ENCODE measurements at regions not wholly inside any gene's neighbourhood (a gene's known extent, or its start where the extent isn't known, plus 50 kb on each side); places are given as distances from the start of the nearest gene placed in this dataset.
A peak's percentile ranks its signal among the peaks of the same experiment; 100 is the strongest.

- Histone ChIP-seq H3K27ac (ENCODE audit: low read depth, low read length) (no peak overlapping the region), H3K4me3 (ENCODE audit: low read depth, low read length) (no peak overlapping the region), H3K27me3 (ENCODE audit: insufficient read depth, low read length) (no peaks in the 10 kb centered on the region), H3K79me2 (ENCODE audit: control insufficient read depth, insufficient read depth, low read length, unreplicated experiment) (no peaks in the 10 kb centered on the region), H3K36me3 (ENCODE audit: insufficient read depth, low read length) (no peaks in the 10 kb centered on the region), H3K4me1 (ENCODE audit: control insufficient read depth, insufficient read depth, low read length, unreplicated experiment) (no peaks in the 10 kb centered on the region), H2AFZ (ENCODE audit: low read length, unreplicated experiment) (no peak overlapping the region)
Observed at GRCh38 chr5:106698169-106698568, 972.6 kb downstream of the EFNA5 start.

DNA sequence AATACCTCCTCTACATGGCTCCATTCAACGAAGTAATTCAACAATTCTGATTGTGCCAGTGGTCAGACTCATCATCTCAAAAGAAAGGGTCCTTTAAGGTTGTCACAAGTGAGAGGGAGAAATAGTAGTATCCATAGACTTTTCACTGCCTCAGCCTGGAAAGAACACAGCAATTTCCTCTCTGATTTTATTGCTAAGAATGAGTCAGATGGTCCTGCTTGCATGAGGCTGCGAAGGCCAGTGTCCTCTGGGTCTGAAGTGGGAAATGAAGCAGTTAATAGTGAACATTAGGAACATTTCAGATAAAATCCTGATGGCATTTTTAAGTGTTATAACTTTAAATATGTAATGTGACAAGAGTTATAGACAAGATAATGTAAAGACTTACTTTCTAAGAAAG is 979.0 kb downstream of the EFNA5 start:
- Histone ChIP-seq H3K36me3 (ENCODE audit: insufficient read depth, low read length) (no peaks in the 10 kb centered on the region), H3K4me3 (ENCODE audit: low read depth, low read length) (no peak overlapping the region), H3K79me2 (ENCODE audit: control insufficient read depth, insufficient read depth, low read length, unreplicated experiment) (no peaks in the 10 kb centered on the region), H3K4me1 (ENCODE audit: control insufficient read depth, insufficient read depth, low read length, unreplicated experiment) (peaks cover 3% of the 10 kb centered on the region), H3K27ac (ENCODE audit: low read depth, low read length) (no peak overlapping the region), H2AFZ (ENCODE audit: low read length, unreplicated experiment) (peak overlapping the region; percentile 92), H3K27me3 (ENCODE audit: insufficient read depth, low read length) (no peaks in the 10 kb centered on the region)

- peaks cover 3% of the 10 kb centered on the region for H3K4me1 ChIP-seq (ENCODE audit: control insufficient read depth, insufficient read depth, low read length, unreplicated experiment)
- no peak overlapping the region for H2AFZ ChIP-seq (ENCODE audit: low read length, unreplicated experiment)
- no peaks in the 10 kb centered on the region for H3K79me2 ChIP-seq (ENCODE audit: control insufficient read depth, insufficient read depth, low read length, unreplicated experiment)
- no peak overlapping the region for H3K4me3 ChIP-seq (ENCODE audit: low read depth, low read length)
- H3K27me3 ChIP-seq (ENCODE audit: insufficient read depth, low read length) = no peaks in the 10 kb centered on the region
- H3K27ac ChIP-seq (ENCODE audit: low read depth, low read length) = no peak overlapping the region
- no peaks in the 10 kb centered on the region for H3K36me3 ChIP-seq (ENCODE audit: insufficient read depth, low read length)
Observed at GRCh38 chr5:106690585-106690984, 980.2 kb downstream of the EFNA5 start.

GRCh38 chr5:106680330-106680729 is 990.4 kb downstream of the EFNA5 start:
- H3K4me3 ChIP-seq (ENCODE audit: low read depth, low read length) = peak overlapping the region; percentile 79
- no peaks in the 10 kb centered on the region for H3K79me2 ChIP-seq (ENCODE audit: control insufficient read depth, insufficient read depth, low read length, unreplicated experiment)
- peak overlapping the region; percentile 100 for H2AFZ ChIP-seq (ENCODE audit: low read length, unreplicated experiment)
- no peaks in the 10 kb centered on the region for H3K36me3 ChIP-seq (ENCODE audit: insufficient read depth, low read length)
- no peaks in the 10 kb centered on the region for H3K4me1 ChIP-seq (ENCODE audit: control insufficient read depth, insufficient read depth, low read length, unreplicated experiment)
- peak overlapping the region; percentile 53; the same call in 1 of the 2 replicates for H3K27ac ChIP-seq (ENCODE audit: low read depth, low read length)
- no peaks in the 10 kb centered on the region for H3K27me3 ChIP-seq (ENCODE audit: insufficient read depth, low read length)

DNA sequence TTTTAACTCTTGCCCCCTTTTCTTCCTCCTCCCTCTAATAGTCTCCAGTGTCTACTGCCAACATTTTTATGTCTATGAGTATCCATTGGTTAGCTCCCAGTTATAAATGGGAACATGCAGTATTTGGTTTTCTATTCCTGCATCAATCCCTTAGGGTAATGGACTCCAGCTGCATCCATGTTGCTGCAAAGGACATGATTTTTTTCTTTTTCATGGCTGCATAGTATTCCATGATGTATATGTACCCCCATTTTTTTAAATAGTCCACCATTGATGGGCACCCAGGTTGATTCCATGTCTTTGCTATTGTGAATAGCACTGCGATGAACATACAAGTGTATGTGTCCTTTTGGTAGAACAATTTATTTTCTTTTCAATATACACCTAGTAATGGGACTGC is 993.7 kb downstream of the EFNA5 start:
- Histone ChIP-seq H3K36me3 (ENCODE audit: insufficient read depth, low read length) (no peaks in the 10 kb centered on the region), H3K27me3 (ENCODE audit: insufficient read depth, low read length) (no peaks in the 10 kb centered on the region), H2AFZ (ENCODE audit: low read length, unreplicated experiment) (no peak overlapping the region), H3K4me3 (ENCODE audit: low read depth, low read length) (no peak overlapping the region), H3K27ac (ENCODE audit: low read depth, low read length) (no peak overlapping the region), H3K4me1 (ENCODE audit: control insufficient read depth, insufficient read depth, low read length, unreplicated experiment) (no peaks in the 10 kb centered on the region), H3K79me2 (ENCODE audit: control insufficient read depth, insufficient read depth, low read length, unreplicated experiment) (no peaks in the 10 kb centered on the region)

DNA sequence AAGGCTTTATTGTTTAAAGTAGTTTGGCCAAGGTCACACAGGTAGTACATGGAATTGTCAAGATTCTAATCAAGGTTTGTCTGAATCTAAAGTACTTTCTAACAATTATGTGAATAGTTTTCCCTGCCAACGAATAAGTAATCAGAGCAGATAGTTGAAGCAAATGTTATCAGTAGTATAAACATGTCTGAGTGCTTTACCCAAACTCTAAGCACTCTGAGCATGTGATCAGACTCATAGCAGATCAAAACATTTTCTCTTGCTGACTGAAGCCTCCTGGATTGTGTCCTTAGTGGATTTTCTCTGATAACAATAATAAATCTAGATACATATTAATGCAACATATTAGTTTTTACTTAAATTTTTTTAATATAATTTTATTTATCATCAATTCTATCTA is 995.0 kb downstream of the EFNA5 start:
- H3K4me1 ChIP-seq (ENCODE audit: control insufficient read depth, insufficient read depth, low read length, unreplicated experiment) = no peaks in the 10 kb centered on the region
- H2AFZ ChIP-seq (ENCODE audit: low read length, unreplicated experiment) = peak overlapping the region; percentile 12
- H3K36me3 ChIP-seq (ENCODE audit: insufficient read depth, low read length) = no peaks in the 10 kb centered on the region
- no peak overlapping the region for H3K4me3 ChIP-seq (ENCODE audit: low read depth, low read length)
- H3K27ac ChIP-seq (ENCODE audit: low read depth, low read length) = no peak overlapping the region
- no peaks in the 10 kb centered on the region for H3K27me3 ChIP-seq (ENCODE audit: insufficient read depth, low read length)
- H3K79me2 ChIP-seq (ENCODE audit: control insufficient read depth, insufficient read depth, low read length, unreplicated experiment) = no peaks in the 10 kb centered on the region

DNA sequence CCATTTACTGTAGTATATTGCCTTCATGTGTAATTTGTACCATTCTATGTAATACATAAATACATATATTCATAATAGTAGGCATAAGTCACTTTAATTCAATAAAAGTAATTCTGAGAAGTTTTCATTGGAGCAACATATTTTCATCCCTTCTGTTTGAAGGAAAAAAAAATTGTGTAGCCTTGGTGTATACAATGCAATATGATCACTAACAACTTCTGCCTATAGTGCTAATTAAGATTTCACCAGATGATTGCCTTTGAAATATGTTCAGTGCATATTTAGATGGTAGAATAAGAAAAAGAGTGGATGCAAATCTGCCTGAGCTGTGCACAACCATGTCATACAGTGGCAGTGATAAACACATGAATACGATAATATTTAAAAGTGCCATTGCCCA is 996.8 kb downstream of the EFNA5 start:
- Histone ChIP-seq H3K27me3 (ENCODE audit: insufficient read depth, low read length) (no peaks in the 10 kb centered on the region), H3K27ac (ENCODE audit: low read depth, low read length) (no peak overlapping the region), H3K4me3 (ENCODE audit: low read depth, low read length) (no peak overlapping the region), H3K79me2 (ENCODE audit: control insufficient read depth, insufficient read depth, low read length, unreplicated experiment) (no peaks in the 10 kb centered on the region), H3K36me3 (ENCODE audit: insufficient read depth, low read length) (no peaks in the 10 kb centered on the region), H3K4me1 (ENCODE audit: control insufficient read depth, insufficient read depth, low read length, unreplicated experiment) (no peaks in the 10 kb centered on the region), H2AFZ (ENCODE audit: low read length, unreplicated experiment) (no peak overlapping the region)

DNA sequence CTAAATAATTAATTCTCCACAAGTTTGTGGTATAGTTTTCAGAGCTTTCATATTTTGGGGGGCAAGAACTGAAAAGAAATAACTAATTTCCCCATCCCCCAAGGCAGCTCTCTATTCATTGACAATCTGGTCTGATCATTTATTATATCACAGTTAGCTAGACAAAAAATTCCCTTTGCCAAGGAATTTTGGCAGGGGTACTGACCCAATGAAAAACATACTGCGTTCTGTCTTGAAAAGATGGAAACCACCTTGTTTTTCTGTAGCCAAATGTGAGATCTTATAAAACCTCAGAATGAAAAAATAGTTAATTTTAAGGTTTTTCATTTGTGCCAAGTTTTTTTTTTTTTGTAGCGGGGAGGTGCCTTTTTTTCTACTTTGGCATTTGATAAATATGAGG is 1008.9 kb downstream of the EFNA5 start:
- H3K36me3 ChIP-seq (ENCODE audit: insufficient read depth, low read length) = no peaks in the 10 kb centered on the region
- no peak overlapping the region for H3K4me3 ChIP-seq (ENCODE audit: low read depth, low read length)
- H3K79me2 ChIP-seq (ENCODE audit: control insufficient read depth, insufficient read depth, low read length, unreplicated experiment) = no peaks in the 10 kb centered on the region
- no peaks in the 10 kb centered on the region for H3K4me1 ChIP-seq (ENCODE audit: control insufficient read depth, insufficient read depth, low read length, unreplicated experiment)
- H3K27ac ChIP-seq (ENCODE audit: low read depth, low read length) = no peak overlapping the region
- no peak overlapping the region for H2AFZ ChIP-seq (ENCODE audit: low read length, unreplicated experiment)
- H3K27me3 ChIP-seq (ENCODE audit: insufficient read depth, low read length) = no peaks in the 10 kb centered on the region

DNA sequence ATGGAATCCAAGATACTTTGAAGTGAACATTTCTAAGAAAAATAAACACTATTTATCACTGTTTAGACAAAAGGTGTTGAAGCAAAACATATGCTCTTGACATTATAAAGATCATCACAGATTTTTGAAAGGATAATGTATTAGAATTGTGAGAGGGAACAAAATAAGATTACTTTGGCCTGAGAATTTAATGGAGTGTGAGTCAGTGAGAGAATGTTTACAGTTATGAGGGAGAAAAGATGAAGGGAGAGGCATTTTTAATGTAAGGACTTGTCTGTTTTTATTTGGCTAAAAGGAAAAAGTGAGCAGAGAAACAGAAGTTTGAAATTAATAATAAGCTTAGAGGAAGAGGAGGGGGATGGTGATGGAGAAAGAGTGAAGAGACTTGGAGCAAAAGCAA is 1010.1 kb downstream of the EFNA5 start:
- Histone ChIP-seq H3K4me3 (ENCODE audit: low read depth, low read length) (no peak overlapping the region), H3K27ac (ENCODE audit: low read depth, low read length) (no peak overlapping the region), H3K27me3 (ENCODE audit: insufficient read depth, low read length) (no peaks in the 10 kb centered on the region), H3K4me1 (ENCODE audit: control insufficient read depth, insufficient read depth, low read length, unreplicated experiment) (no peaks in the 10 kb centered on the region), H3K36me3 (ENCODE audit: insufficient read depth, low read length) (no peaks in the 10 kb centered on the region), H3K79me2 (ENCODE audit: control insufficient read depth, insufficient read depth, low read length, unreplicated experiment) (no peaks in the 10 kb centered on the region), H2AFZ (ENCODE audit: low read length, unreplicated experiment) (peak overlapping the region; percentile 22)

DNA sequence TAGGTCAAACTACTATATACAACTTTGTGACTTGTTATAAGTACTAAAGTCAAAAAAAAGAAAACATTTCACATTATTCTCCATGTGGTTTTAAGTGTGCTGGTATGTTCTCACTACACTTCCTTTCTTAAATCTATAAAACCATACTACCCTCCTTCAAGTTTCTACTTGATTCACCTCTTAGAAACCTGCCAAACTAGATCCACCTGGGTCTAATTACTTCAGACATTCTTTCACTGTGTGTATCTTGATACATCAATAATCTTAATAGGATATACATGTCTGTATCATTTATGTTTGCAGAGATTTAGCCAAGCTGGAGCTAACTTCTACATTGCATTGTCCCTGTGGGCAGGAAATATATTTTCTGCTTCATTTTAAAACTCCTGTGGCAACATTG is 1012.6 kb downstream of the EFNA5 start:
- no peak overlapping the region for H3K4me3 ChIP-seq (ENCODE audit: low read depth, low read length)
- no peaks in the 10 kb centered on the region for H3K36me3 ChIP-seq (ENCODE audit: insufficient read depth, low read length)
- H3K27me3 ChIP-seq (ENCODE audit: insufficient read depth, low read length) = no peaks in the 10 kb centered on the region
- no peak overlapping the region for H2AFZ ChIP-seq (ENCODE audit: low read length, unreplicated experiment)
- no peaks in the 10 kb centered on the region for H3K4me1 ChIP-seq (ENCODE audit: control insufficient read depth, insufficient read depth, low read length, unreplicated experiment)
- H3K27ac ChIP-seq (ENCODE audit: low read depth, low read length) = no peak overlapping the region
- H3K79me2 ChIP-seq (ENCODE audit: control insufficient read depth, insufficient read depth, low read length, unreplicated experiment) = no peaks in the 10 kb centered on the region

DNA sequence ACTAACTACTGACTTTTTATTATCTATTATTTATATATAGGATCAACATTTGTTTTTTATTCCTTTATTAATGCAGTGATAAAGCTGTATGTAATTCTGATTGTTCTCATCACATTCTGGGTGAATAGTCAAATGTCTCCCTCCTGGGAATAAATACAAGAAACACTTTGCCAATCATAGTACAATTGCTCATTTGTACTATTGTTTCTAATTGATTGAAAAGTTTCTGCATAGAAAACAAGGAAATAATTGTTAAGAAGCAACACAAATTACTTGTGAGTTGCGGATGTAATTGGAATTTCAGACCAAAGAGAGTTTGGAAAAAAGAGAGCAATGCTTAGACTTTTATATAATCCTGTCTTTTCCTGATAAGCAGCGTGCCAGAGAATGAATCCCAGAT is 1013.9 kb downstream of the EFNA5 start:
- H3K27me3 ChIP-seq (ENCODE audit: insufficient read depth, low read length) = no peaks in the 10 kb centered on the region

More for the DNA sequence above, 1013.9 kb downstream of the EFNA5 start:
- Histone ChIP-seq H3K79me2 (ENCODE audit: control insufficient read depth, insufficient read depth, low read length, unreplicated experiment) (no peaks in the 10 kb centered on the region), H2AFZ (ENCODE audit: low read length, unreplicated experiment) (no peak overlapping the region), H3K4me3 (ENCODE audit: low read depth, low read length) (no peak overlapping the region), H3K27ac (ENCODE audit: low read depth, low read length) (no peak overlapping the region), H3K36me3 (ENCODE audit: insufficient read depth, low read length) (no peaks in the 10 kb centered on the region), H3K4me1 (ENCODE audit: control insufficient read depth, insufficient read depth, low read length, unreplicated experiment) (no peaks in the 10 kb centered on the region)

Data from ACC112 (cell line).